ENCODE measurements at regions not wholly inside any gene's neighbourhood (a gene's known extent, or its start where the extent isn't known, plus 50 kb on each side); places are given as distances from the start of the nearest gene placed in this dataset.

GRCh38 chr7:10804770-10805169 is 168.9 kb upstream of the PHF14 start:
- no peak for DNase-seq

- no peak for DNase-seq
Measured at GRCh38 chr7:10815546-10815945, 158.1 kb upstream of the PHF14 start.

- DNase-seq: no peak
Measured at GRCh38 chr7:10821156-10821555, 152.5 kb upstream of the PHF14 start.

- DNase-seq: no peak
Measured at GRCh38 chr7:10824154-10824553, 149.5 kb upstream of the PHF14 start.

- DNase-seq: no peak
Measured at GRCh38 chr7:10838228-10838627, 135.4 kb upstream of the PHF14 start.

- no peak for DNase-seq
Measured at GRCh38 chr7:10845225-10845624, 128.4 kb upstream of the PHF14 start.

GRCh38 chr7:10855583-10855982 is 118.1 kb upstream of the PHF14 start:
- no peak for DNase-seq

- no peak for DNase-seq
Measured at GRCh38 chr7:10860516-10860915, 113.2 kb upstream of the PHF14 start.

- no peak for DNase-seq
Measured at GRCh38 chr7:10863476-10863875, 110.2 kb upstream of the PHF14 start.

GRCh38 chr7:10874666-10875065 is 99.0 kb upstream of the PHF14 start:
- no peak for DNase-seq

- DNase-seq: no peak
Measured at GRCh38 chr7:10875080-10875479, 98.6 kb upstream of the PHF14 start.

GRCh38 chr7:10888861-10889260 is 84.8 kb upstream of the PHF14 start:
- DNase-seq: peak; percentile 22

- DNase-seq: peak; percentile 61
Measured at GRCh38 chr7:10889266-10889898, 84.3 kb upstream of the PHF14 start.

GRCh38 chr7:10908600-10908999 is 65.1 kb upstream of the PHF14 start:
- no peak for DNase-seq

GRCh38 chr7:10910447-10910846 is 63.2 kb upstream of the PHF14 start:
- no peak for DNase-seq

- DNase-seq: no peak
Measured at GRCh38 chr7:10912077-10912476, 61.6 kb upstream of the PHF14 start.

GRCh38 chr7:10913457-10913856 is 60.2 kb upstream of the PHF14 start:
- no peak for DNase-seq

GRCh38 chr7:10918093-10918590 is 55.5 kb upstream of the PHF14 start:
- no peak for DNase-seq

- DNase-seq: no peak
Measured at GRCh38 chr7:10919923-10920322, 53.7 kb upstream of the PHF14 start.

Data from CD4-positive, alpha-beta T cell treated with Interleukin-17A for 1 hour (primary cell).